ENCODE measurements at regions not wholly inside any gene's neighbourhood (a gene's known extent, or its start where the extent isn't known, plus 50 kb on each side); places are given as distances from the start of the nearest gene placed in this dataset.
A peak's percentile ranks its signal among the peaks of the same experiment; 100 is the strongest.

DNA sequence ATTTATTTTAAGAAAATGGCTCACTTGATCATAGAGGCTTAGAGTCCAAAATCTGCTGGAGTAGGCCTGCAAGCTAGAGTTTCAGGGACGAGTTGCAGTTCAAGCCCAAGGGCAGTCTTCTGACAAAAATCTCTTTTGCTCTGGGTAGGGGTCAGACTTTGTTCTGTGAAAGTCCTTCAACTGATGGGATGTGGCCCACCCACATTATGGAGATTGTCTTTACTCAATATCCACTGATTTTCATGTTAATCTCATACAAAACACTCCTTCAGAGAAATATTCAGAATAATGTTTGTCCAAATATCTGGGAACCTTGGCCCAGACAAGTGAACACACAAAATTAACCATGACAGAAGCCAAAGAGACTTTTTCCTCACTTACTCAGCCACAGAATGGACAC, 98.6 kb upstream of the RSPO3 start:
- CTCF ChIA-PET = no interaction called here
- H3K36me3 Mint-ChIP-seq (ENCODE audit: insufficient read depth, unreplicated experiment) = no peaks in the 10 kb centered on the region
- peaks cover 17% of the 10 kb centered on the region for H3K27me3 Mint-ChIP-seq (ENCODE audit: insufficient read depth, unreplicated experiment)
- intact Hi-C loops (cut with micrococcal nuclease) = no loop called here
- no peak overlapping the region for H3K4me3 Mint-ChIP-seq (ENCODE audit: unreplicated experiment)
- TF ChIP-seq, protein P1, sequence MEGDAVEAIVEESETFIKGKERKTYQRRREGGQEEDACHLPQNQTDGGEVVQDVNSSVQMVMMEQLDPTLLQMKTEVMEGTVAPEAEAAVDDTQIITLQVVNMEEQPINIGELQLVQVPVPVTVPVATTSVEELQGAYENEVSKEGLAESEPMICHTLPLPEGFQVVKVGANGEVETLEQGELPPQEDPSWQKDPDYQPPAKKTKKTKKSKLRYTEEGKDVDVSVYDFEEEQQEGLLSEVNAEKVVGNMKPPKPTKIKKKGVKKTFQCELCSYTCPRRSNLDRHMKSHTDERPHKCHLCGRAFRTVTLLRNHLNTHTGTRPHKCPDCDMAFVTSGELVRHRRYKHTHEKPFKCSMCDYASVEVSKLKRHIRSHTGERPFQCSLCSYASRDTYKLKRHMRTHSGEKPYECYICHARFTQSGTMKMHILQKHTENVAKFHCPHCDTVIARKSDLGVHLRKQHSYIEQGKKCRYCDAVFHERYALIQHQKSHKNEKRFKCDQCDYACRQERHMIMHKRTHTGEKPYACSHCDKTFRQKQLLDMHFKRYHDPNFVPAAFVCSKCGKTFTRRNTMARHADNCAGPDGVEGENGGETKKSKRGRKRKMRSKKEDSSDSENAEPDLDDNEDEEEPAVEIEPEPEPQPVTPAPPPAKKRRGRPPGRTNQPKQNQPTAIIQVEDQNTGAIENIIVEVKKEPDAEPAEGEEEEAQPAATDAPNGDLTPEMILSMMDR (IDR thresholded peaks at IDR 0.05; ENCODE audit: unreplicated experiment) = no peak
- no peaks in the 10 kb centered on the region for H3K9me3 Mint-ChIP-seq (ENCODE audit: unreplicated experiment)
- POLR2A ChIA-PET = no interaction called here
- DNase-seq (ENCODE audit: unreplicated experiment) = no peak
- no peak overlapping the region for H3K27ac Mint-ChIP-seq (ENCODE audit: low read depth, unreplicated experiment)
- BruUV-seq (replicated peaks) = no TSS peak
- no peaks in the 10 kb centered on the region for H3K4me1 Mint-ChIP-seq (ENCODE audit: insufficient read depth, unreplicated experiment)

DNA sequence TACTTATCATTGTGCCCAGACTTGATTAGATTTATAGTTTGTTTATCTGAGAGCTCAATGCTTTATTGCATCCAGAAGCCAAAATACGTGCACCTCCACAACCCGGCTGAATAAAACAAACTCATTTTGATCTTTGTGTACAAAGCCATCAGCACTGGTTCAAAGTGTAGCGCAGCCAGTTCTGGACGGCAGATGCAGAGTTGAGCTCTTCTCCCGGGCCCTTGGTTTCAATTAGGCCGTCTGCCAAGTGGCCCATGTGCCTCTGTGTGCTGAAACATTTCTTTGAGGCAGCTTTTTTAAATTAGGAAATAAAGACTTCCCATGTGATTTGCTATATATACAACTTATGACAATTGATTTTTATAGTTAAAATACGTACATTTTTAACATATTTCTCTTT, 96.2 kb upstream of the RSPO3 start:
- POLR2A ChIA-PET = no interaction called here
- no peaks in the 10 kb centered on the region for H3K9me3 Mint-ChIP-seq (ENCODE audit: unreplicated experiment)
- no peaks in the 10 kb centered on the region for H3K4me1 Mint-ChIP-seq (ENCODE audit: insufficient read depth, unreplicated experiment)
- peaks cover 17% of the 10 kb centered on the region for H3K27me3 Mint-ChIP-seq (ENCODE audit: insufficient read depth, unreplicated experiment)
- H3K4me3 Mint-ChIP-seq (ENCODE audit: unreplicated experiment) = no peak overlapping the region
- intact Hi-C loops (cut with micrococcal nuclease) = no loop called here
- no peak overlapping the region for H3K27ac Mint-ChIP-seq (ENCODE audit: low read depth, unreplicated experiment)
- TF ChIP-seq, protein P1 (IDR thresholded peaks at IDR 0.05; ENCODE audit: unreplicated experiment) = no peak
- no TSS peak for BruUV-seq (replicated peaks)
- no peaks in the 10 kb centered on the region for H3K36me3 Mint-ChIP-seq (ENCODE audit: insufficient read depth, unreplicated experiment)
- DNase-seq (ENCODE audit: unreplicated experiment) = no peak
- CTCF ChIA-PET = interaction anchor here (0.8 kb wide), 1 partner anchor 199 kb away, joined by 3 read pairs; no protein-coding TSS in a partner anchor

DNA sequence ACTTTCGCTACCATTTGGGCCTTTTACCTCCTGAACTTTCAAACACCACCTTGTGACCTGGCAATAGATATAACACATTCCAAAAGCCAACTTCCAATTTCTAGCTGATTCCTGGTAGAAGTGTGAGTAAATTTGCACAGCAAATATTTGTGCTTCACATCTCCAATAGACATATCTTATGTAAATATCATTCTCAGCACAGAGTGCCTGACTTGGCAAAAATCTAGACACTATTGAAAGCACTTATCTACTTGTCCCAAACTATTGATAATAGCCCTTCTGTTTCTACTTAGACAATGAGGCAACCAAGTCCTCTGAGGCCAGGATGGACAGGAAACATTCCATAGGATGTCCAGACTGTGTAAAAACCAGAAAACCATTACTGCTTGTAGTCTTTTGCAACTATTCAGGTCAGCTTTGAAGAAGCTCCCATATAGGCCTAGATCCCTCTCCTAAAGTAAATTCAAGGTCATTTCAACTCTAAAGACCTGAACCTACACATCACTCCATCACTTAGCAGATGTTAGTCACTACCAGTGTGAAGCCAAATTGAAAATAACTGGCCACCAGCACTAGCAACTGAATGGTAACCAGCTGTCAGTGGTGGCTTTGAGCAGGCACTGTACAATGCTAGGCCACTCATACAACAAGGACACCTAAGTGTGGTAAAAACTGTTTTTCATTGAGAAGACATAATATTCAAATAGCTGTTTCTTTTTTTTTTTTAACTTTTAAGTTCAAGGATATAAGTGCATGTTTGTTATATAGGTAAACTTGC, 95.3 kb upstream of the RSPO3 start:
- ChIA-PET POLR2A (no interaction called here), CTCF (interaction anchor here (1.2 kb wide), 1 partner anchor 77 kb away, joined by 3 read pairs; no protein-coding TSS in a partner anchor)
- intact Hi-C loops (cut with micrococcal nuclease) = no loop called here
- H3K27me3 Mint-ChIP-seq (ENCODE audit: insufficient read depth, unreplicated experiment) = peaks cover 17% of the 10 kb centered on the region
- no peaks in the 10 kb centered on the region for H3K9me3 Mint-ChIP-seq (ENCODE audit: unreplicated experiment)
- H3K4me1 Mint-ChIP-seq (ENCODE audit: insufficient read depth, unreplicated experiment) = no peaks in the 10 kb centered on the region
- H3K4me3 Mint-ChIP-seq (ENCODE audit: unreplicated experiment) = no peak overlapping the region
- H3K36me3 Mint-ChIP-seq (ENCODE audit: insufficient read depth, unreplicated experiment) = no peaks in the 10 kb centered on the region
- DNase-seq (ENCODE audit: unreplicated experiment) = no peak
- BruUV-seq (replicated peaks) = no TSS peak
- TF ChIP-seq, protein P1 (IDR thresholded peaks at IDR 0.05; ENCODE audit: unreplicated experiment) = no peak
- H3K27ac Mint-ChIP-seq (ENCODE audit: low read depth, unreplicated experiment) = no peak overlapping the region

DNA sequence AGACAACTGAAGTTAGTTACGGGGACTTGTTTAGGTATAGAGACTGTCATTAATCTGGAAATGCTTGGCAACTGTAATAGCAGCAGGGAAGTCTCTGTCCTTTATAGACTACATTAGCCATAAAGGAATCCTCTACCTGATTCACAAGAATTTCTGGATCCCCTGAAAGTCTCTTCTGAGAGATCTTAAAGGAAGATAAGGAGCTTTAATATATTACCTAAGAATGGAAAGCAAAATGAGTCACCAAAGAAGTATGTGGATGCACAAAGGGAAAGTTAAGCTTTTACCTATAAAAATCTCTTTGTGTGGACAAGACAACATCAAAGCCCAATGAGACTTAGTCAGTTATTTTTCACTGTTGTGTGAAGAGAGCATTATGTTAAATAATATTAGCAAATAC, 92.2 kb upstream of the RSPO3 start:
- TF ChIP-seq, protein P1 (IDR thresholded peaks at IDR 0.05; ENCODE audit: unreplicated experiment) = no peak
- no TSS peak for BruUV-seq (replicated peaks)
- CTCF ChIA-PET = no interaction called here
- peak; percentile 11 for DNase-seq (ENCODE audit: unreplicated experiment)
- Mint-ChIP-seq H3K27ac (ENCODE audit: low read depth, unreplicated experiment) (no peak overlapping the region), H3K4me1 (ENCODE audit: insufficient read depth, unreplicated experiment) (no peaks in the 10 kb centered on the region), H3K36me3 (ENCODE audit: insufficient read depth, unreplicated experiment) (no peaks in the 10 kb centered on the region), H3K9me3 (ENCODE audit: unreplicated experiment) (no peaks in the 10 kb centered on the region), H3K27me3 (ENCODE audit: insufficient read depth, unreplicated experiment) (no peaks in the 10 kb centered on the region), H3K4me3 (ENCODE audit: unreplicated experiment) (no peak overlapping the region)
- POLR2A ChIA-PET = interaction anchor here (0.5 kb wide), 1 partner anchor 8 kb away, joined by 3 read pairs; no protein-coding TSS in a partner anchor
- intact Hi-C loops (cut with micrococcal nuclease) = no loop called here

Data from MCF 10A (cell line).